Erythroblast (primary cell): ENCODE measurements at regions not wholly inside any gene's neighbourhood (a gene's known extent, or its start where the extent isn't known, plus 50 kb on each side); places are given as distances from the start of the nearest gene placed in this dataset.

Source experiments
- DNase-seq, 2 experiments: peaks; one replicate each; lab custom pipeline; 2025; lab: John Stamatoyannopoulos, UW
- GATA1 ChIP-seq: IDR thresholded peaks from 2 replicates; pipeline ENCODE4 v1.6.1; 2011; ENCODE audit warnings: low read depth, mild to moderate bottlenecking, control low read depth, low read length, moderate library complexity
- POLR2A ChIP-seq: IDR thresholded peaks from 2 replicates; pipeline ENCODE4 v1.6.1; 2011; ENCODE audit warnings: mild to moderate bottlenecking, low read length

DNA sequence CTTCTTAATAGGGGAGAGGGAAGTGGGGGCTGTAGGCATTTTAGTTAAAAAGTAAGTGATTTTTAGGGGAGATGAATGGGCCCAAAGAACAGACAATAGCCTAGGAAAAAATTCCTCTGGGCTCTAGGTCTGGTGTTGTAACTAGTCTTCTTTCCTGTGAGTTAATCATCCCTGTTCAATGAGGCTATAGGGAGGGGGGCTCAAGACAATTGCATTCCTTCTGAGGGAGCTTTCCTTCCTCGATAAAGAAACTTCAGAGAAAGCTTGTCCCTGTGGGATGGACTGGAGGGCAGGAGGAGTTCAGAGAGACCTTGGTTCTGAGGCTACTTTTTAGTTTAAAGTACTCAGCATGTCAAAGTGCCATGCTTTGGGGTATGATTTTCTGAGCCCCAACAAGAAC is 127.2 kb downstream of the BBS10 start:
- no peak for TF ChIP-seq POLR2A
- no peak for TF ChIP-seq GATA1
- no peak for DNase-seq

DNA sequence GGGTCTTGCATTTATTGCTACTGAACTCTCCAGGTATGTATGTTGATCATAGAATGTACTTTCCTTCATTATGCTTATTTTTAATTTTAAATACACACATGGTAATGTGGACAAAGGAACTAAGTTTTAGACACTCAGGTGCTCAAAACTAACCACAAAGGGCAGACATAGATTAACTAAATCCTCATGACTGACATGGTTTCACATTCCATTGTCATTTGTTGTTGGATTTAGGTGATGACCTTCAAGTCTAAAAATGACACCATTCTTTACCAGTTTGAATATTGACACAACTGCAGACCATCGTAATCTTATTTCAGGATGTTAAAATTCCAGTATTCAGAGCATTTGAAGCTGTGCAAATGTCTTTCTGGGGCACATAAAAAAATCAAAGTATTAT is 128.4 kb downstream of the BBS10 start:
- TF ChIP-seq POLR2A (no peak), GATA1 (no peak)
- DNase-seq, result no peak

DNA sequence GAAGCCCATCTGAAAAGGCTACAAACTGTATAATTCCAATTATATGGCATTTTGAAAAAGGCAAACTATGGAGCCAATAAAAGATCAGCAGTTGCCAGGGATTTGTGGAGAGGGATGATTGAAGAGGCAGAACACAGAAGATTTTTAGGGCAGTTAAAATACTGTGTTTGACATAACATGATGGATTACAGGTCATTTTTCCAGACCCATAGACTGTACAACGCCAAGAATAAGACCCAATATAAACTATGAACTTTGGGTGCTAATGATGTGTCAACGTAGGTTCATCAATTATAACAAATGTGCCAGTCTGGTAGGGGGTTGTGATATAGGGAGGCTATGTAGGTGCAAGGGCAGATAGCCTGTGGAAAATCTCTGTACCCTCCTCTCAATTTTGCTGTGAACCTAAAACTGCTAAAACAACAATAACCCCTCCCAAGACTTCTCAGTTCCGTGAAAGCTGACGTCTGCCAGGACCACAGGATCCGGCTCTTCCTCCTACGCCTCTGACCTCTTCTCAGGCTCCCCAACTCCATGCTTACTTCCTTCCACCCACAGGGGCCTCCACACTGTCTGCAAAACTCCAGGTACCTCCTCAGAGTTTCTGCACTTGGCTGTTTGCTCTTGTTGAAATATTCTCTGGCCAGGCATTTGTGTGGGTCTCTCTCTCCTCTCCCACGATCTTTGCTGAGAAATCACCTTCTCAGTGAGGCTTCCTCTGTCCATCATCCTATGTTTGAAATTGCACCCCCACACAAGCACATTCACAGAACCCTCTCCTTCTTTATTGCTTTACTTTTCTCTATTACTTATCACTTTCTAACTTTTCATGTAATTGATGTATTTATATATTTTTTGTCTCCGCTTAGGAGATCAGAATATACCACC is 131.4 kb downstream of the BBS10 start:
- DNase-seq, result no peak
- TF ChIP-seq GATA1 (no peak), POLR2A (no peak)

DNA sequence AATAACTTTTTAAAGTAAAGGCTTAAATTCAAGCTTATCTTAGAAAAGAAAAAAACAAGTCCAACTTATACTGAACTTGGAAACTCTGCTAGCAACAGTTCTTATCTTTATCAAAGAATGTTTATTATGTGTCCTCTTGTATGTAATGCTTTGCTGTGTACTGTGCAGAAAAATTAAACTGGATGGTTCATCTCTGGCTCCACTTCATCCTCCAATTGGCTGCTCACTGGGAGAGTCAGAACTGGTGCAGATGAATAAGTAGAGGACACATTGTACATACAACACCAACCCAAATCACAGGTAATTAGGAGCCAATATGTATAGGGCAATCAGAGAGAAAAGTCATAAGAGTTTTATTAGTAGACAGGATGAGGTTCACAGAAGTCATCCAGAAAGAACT is 123.6 kb upstream of the NAP1L1 start:
- DNase-seq, result no peak
- TF ChIP-seq GATA1 (no peak), POLR2A (no peak)

DNA sequence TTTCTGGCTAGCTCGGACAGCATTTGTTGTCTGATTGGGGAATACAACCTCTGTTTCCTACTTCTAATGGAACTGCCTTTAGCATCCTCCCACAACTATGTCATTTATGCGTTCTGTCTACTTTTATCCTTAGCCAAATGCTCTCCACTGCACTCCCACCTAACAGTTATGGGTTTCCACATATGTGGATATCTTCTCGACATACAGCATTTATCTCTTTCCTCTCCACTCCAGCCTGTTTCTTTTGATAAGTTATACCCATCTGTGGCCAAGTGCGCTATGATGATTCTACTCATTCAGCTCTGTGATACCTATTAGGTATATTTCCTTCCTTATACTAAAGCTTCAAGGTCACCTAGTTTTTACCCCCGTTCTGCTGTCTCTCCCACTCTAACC is 122.2 kb upstream of the NAP1L1 start:
- DNase-seq, result peak in 1 of 2 experiments; percentile 5
- TF ChIP-seq POLR2A (no peak), GATA1 (no peak)

DNA sequence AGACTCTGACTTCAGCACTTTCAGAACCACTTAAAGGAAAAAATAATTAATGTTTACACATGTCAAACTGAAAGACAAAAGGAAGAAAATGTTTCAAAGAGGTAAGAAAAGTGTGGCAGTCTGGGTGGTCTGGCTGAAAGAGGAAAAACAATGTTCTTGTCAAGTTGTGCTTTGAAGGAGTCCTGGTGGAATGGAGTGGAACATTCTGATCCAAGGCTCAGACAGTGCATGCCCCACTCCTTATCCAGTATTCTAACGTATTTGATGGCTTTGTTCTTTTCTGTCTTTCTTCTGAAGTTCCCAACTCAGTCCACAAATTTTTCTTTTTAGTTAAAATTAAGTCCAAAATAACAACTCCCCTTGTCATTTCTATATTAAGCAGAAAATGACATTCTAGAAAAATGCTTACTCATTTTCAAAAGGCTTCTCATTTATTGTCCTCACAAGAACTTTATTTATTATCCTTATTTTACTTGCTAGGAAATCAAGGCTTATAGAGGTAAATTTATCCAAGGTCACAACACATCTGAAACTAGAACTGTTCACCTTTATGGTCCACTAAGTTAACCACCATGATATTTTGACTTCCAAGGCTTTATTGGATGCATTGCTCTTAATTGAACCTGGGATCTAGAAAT is 121.7 kb upstream of the NAP1L1 start:
- no peak for DNase-seq
- TF ChIP-seq GATA1, result no peak
- no peak for TF ChIP-seq POLR2A

DNA sequence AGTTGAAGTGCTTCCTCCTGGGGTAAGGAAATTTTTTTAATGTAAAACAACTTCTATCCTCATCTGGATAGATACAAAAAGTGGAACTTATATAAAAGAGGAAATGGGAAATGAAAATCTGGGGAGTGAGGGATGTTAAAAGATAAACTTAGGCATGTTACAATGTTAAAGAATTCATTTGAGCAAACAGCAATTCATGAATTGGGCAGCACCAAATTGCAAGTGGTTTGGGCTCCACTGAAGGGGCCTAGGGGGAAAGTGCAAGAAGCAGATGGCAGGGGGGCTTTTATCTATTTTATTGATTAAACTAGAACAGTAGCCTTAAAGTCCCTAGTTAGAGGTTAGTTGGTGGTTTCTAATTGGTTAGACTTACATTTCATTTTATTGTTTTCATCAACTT is 118.1 kb upstream of the NAP1L1 start:
- no peak for TF ChIP-seq GATA1
- no peak for DNase-seq

DNA sequence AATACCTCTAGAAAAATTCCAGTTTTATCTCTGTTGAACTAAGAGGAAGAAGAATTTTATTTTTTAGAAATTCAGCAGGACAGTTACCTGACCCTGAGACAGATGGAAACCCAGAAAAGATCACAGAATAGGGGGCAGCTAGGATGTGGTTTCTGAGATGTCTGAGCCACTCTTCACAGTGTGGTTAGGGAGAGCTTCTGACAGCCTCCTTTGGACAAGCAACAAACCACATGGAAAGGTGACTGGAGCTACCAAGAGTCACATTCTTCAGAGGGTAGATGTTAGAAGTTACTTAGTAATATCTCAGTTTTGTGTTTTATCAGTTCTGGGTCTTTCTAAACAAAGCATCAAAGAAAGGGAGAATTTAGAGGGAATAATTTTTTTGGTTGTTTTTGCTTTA is 117.3 kb upstream of the NAP1L1 start:
- TF ChIP-seq GATA1 (no peak), POLR2A (no peak)
- DNase-seq, result no peak

DNA sequence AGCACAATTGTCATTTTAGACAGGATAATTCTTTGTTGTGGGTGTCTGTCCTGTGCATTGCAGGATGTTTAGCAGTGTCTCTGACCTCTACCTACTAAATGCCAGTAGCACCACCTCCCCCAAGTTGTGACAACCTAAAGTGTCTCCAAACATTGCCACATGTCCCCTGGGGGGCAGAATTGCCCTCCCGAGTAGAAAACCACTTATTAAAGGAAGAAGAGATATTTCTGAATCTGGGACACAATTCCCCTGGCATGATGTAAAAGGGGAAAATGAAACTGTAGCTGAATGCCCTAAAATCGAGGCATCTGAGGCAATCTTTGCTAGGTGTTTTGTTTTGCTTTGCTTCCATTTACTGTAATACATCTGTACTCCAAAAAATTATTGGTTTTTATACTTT is 116.8 kb upstream of the NAP1L1 start:
- TF ChIP-seq POLR2A, result no peak
- TF ChIP-seq GATA1, result no peak
- DNase-seq, result no peak

DNA sequence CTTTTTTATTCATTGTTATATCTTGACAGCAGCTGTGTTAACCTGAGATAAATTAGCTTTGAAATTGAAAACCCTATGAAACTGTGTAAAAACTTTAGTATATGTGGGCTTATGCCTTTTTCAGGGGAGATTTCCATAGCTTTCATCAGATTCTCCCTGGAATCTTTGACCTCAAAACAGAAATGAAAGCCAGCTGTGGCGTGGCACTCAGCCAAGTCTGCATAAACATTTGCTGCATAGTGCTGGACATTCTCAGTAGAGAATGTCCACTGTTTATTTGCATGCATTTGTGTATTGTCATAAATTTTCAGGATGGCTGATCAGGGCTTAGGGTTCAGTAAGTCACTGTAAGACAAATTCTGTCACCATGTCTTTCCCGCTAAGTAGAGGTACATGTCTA is 115.3 kb upstream of the NAP1L1 start:
- TF ChIP-seq POLR2A (no peak), GATA1 (no peak)

DNA sequence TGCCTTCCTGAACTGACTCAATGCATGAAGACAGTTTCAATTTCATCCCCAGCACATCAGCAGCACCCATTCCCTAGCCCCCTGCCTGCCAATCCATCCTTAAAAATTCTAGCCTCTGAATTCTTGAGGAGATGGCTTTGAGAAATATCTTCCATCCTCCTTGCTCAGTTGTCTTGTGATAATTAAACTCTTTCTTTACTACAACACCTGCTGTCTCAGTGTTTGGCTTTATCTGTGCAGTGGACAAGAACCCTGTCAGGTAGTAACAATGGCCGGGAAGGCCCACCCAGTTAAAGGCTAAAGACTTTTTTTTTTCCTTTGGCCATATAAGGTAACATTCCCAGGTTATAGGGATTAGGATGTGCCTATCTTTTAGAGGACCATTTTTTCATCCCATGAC is 114.4 kb upstream of the NAP1L1 start:
- no peak for TF ChIP-seq POLR2A
- TF ChIP-seq GATA1, result no peak
- no peak for DNase-seq

More for the DNA sequence above, 115.3 kb upstream of the NAP1L1 start:
- DNase-seq, result peak in 1 of 2 experiments; percentile 2

DNA sequence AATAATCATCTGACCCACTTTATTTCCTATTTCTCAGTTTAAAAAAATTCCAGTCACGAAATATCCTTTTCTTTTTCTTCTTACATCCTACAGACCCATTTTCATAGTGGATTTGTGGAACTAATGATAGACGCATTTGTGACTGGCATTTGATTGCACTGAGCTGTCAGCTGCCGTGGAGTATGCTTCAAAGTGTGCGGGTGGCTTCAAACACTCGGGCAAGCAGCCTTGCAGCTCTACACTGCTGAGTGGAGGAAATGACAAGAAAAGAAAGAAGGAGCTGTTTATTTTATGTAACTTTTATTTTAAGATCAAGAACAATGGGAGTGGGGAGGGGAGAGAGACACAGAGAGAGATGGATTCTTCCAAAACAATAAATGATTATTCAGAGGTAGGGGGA is 112.8 kb upstream of the NAP1L1 start:
- no peak for DNase-seq
- TF ChIP-seq POLR2A, result no peak

DNA sequence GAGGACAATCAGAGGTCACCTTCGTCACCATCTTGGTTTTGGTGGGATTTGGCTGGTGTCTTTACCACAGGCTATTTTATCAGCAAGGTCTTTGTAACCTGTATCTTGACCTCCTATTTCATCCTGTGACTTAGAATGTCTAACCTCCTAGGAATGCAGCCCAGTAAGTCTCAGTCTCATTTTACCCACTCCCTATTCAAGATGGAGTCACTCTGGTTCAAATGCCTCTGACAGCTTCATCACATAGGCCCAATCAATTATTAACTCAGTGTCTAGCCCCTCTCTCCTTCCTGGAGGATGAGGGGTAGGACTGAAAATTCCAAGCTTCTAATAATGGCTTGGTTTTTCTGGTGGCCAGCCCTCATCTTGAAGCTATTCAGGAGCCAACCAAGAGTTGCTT is 111.4 kb upstream of the NAP1L1 start:
- TF ChIP-seq GATA1 (no peak), POLR2A (no peak)
- no peak for DNase-seq

DNA sequence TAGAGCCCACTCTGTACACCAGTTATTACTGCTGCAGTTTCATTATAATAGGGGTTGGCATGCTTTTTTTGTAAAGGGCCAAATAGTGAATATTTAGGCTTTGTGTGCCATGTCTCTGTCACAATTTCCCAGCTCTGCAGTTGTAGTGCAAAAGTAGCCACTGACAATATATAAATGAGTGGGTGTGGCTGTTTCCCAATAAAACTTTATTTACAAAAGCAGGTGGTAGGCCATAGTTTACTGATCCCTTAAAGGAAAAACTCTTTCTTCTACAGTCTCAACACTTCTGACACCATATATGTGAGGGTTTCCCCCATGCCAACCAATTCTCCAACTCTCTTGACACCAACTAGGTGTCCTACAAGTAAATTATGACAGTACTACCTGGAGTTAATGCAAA is 110.2 kb upstream of the NAP1L1 start:
- TF ChIP-seq GATA1 (no peak), POLR2A (no peak)
- DNase-seq, result no peak
